Endothelial cell of umbilical vein (primary cell): ENCODE measurements at regions not wholly inside any gene's neighbourhood (a gene's known extent, or its start where the extent isn't known, plus 50 kb on each side); places are given as distances from the start of the nearest gene placed in this dataset.

Experiments
- CTCF ChIP-seq, 2 donors: IDR thresholded peaks; 1 replicate in 1 of 2; 2 replicates in 1 of 2; pipeline ENCODE4 v1.5.1; 2011; ENCODE audit warnings: low read length in 2 of 2, mild to moderate bottlenecking in 2 of 2, moderate library complexity in 2 of 2, control low read depth in 1 of 2, inconsistent platforms in 1 of 2, low read depth in 1 of 2; ENCODE audit not compliant: insufficient read depth in 1 of 2; ENCODE audit errors: extremely low read depth in 1 of 2
- TF ChIP-seq, protein P1 (sequence below): IDR thresholded peaks from 2 replicates; pipeline ENCODE4 v1.6.1; 2011; ENCODE audit not compliant: insufficient read depth, insufficient read length

DNA sequence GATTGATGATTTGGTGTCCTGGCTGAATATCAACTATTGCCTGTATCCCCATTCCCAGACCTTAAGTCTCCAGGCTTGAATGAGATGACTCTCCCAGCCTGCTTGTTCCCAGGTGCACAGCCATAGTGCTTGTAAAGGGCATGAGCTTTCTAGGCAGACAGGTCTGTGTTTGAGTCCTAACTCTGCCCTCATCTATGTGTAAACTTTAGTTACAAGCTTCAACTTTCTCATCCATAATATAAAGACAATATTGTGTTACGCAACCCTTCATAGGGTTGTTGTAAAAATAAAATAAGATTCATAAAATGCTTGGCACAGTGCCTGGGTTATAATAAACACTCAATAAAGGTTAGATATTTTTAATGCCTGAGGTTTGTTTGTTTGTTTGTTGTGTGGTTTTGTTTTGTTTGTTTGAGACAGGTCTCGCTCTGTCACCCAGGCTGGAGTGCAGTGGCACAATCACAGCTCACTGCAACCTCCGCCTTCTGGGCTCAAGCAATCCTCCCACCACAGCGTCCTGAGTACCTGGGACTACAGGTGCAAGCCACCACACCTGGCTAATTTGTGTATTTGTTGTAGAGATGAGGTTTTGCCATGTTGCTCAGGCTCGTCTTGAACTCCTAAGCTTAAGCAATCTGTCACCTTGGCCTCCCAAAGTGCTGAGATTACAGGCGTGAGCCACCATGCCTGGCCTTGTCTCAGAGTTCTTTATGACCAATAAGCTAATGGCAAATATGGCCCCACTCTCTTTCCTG is 89.4 kb upstream of the MAPRE2 start:
- TF ChIP-seq CTCF (IDR thresholded peaks at IDR 0.05; ENCODE audit: extremely low read depth in 1 of 2, insufficient read depth in 1 of 2, low read depth in 1 of 2, low read length in 2 of 2) = no peak
- TF ChIP-seq, protein P1, sequence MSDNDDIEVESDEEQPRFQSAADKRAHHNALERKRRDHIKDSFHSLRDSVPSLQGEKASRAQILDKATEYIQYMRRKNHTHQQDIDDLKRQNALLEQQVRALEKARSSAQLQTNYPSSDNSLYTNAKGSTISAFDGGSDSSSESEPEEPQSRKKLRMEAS = no peak
